H1 (cell line): ENCODE measurements at regions not wholly inside any gene's neighbourhood (a gene's known extent, or its start where the extent isn't known, plus 50 kb on each side); places are given as distances from the start of the nearest gene placed in this dataset.

Experiments
- CTCF ChIA-PET: fragments of 300-600 bp; sonication (Branson Sonifier 250); formaldehyde crosslinking; loops from one replicate; lab custom pipeline; 2021; ENCODE audit not compliant: partially characterized antibody; lab: Charles Lee
- POLR2A ChIA-PET: fragments of 300-600 bp; sonication (Branson Sonifier 250); formaldehyde crosslinking; loops from one replicate; lab custom pipeline; 2021; ENCODE audit warnings: inconsistent platforms; ENCODE audit not compliant: partially characterized antibody; lab: Charles Lee
- DNase-seq, 2 experiments: peaks; one replicate each; pipeline versions ENCODE4 v3.0.0 to v3.0.0-alpha.2; 2010 to 2022; ENCODE audit warnings: low spot score in 2 of 2, low read depth in 1 of 2, mixed read lengths in 1 of 2
- FAIRE-seq: peaks from 2 replicates; lab custom pipeline; 2011; peaks lifted over from hg19 to GRCh38; lab: Jason Lieb, UNC
- H2AFZ ChIP-seq: 2 replicates; pipeline ENCODE4 v1.8.1; 2012; ENCODE audit warnings: low read length, inconsistent platforms
- H2AK5ac ChIP-seq: 2 replicates; pipeline ENCODE4 v1.6.1; 2013; ENCODE audit warnings: low read depth, low read length
- H2BK120ac ChIP-seq: replicated peaks from 2 replicates; pipeline ENCODE3; 2013; ENCODE audit warnings: low read depth, low read length, inconsistent platforms
- H2BK12ac ChIP-seq: 2 replicates; pipeline ENCODE4 v1.6.1; 2013; ENCODE audit warnings: low read depth, low read length
- H2BK15ac ChIP-seq: 2 replicates; pipeline ENCODE4 v1.6.1; 2013; ENCODE audit warnings: low read length
- H2BK20ac ChIP-seq: 2 replicates; pipeline ENCODE4 v1.6.1; 2013; ENCODE audit warnings: low read length
- H2BK5ac ChIP-seq: 2 replicates; pipeline ENCODE4 v1.6.1; 2013; ENCODE audit warnings: low read depth, low read length
- H3K14ac ChIP-seq: 2 replicates; pipeline ENCODE4 v1.6.1; 2013; ENCODE audit warnings: inconsistent platforms; ENCODE audit not compliant: insufficient read length
- H3K18ac ChIP-seq: 2 replicates; pipeline ENCODE4 v1.6.1; 2013; ENCODE audit warnings: low read length; ENCODE audit errors: extremely low read depth
- H3K23ac ChIP-seq: 2 replicates; pipeline ENCODE4 v1.6.1; 2013; ENCODE audit warnings: inconsistent platforms; ENCODE audit not compliant: insufficient read length
- H3K23me2 ChIP-seq: 2 replicates; pipeline ENCODE4 v1.6.1; 2013; ENCODE audit warnings: low read depth, low read length
- H3K27ac ChIP-seq: 2 replicates; pipeline ENCODE4 v1.6.1; 2011; ENCODE audit warnings: low read depth, low read length, inconsistent platforms
- H3K27me3 ChIP-seq, 4 experiments: replicated peaks in 1 of 4; 1 replicate in 1 of 4; 2 replicates in 3 of 4; pipeline versions ENCODE4 v1.6.1 to v1.8.1; 2011 to 2013; ENCODE audit warnings: low read length in 3 of 4, mild to moderate bottlenecking in 3 of 4, inconsistent platforms in 2 of 4, mixed read lengths in 2 of 4, moderate library complexity in 1 of 4; ENCODE audit not compliant: control insufficient read depth in 3 of 4, insufficient read depth in 3 of 4; ENCODE audit errors: extremely low read depth in 1 of 4
- H3K36me3 ChIP-seq, 4 experiments: 2 replicates each; pipeline versions ENCODE4 v1.6.1 to v1.8.1; 2011 to 2013; ENCODE audit warnings: mild to moderate bottlenecking in 4 of 4, low read length in 3 of 4, moderate library complexity in 2 of 4, control low read depth in 1 of 4, inconsistent platforms in 1 of 4; ENCODE audit not compliant: insufficient read depth in 4 of 4, control insufficient read depth in 2 of 4
- H3K4ac ChIP-seq: replicated peaks from 2 replicates; pipeline ENCODE3; 2013; ENCODE audit warnings: low read length, low read depth, mixed read lengths, inconsistent platforms; ENCODE audit not compliant: insufficient read length
- H3K4me1 ChIP-seq, 4 experiments: replicated peaks in 1 of 4; 1 replicate in 1 of 4; 2 replicates in 3 of 4; pipeline versions ENCODE4 v1.6.1 to v1.8.1; 2011 to 2013; ENCODE audit warnings: low read length in 3 of 4, inconsistent platforms in 2 of 4, mixed read lengths in 1 of 4; ENCODE audit not compliant: insufficient read depth in 4 of 4, control insufficient read depth in 3 of 4
- H3K4me2 ChIP-seq, 2 experiments: 2 replicates each; pipeline versions ENCODE4 v1.6.1 to v1.8.1; 2011 to 2013; ENCODE audit warnings: low read depth in 2 of 2, low read length in 2 of 2, control low read depth in 1 of 2, inconsistent platforms in 1 of 2, mild to moderate bottlenecking in 1 of 2; ENCODE audit not compliant: insufficient read depth in 1 of 2
- H3K4me3 ChIP-seq, 4 experiments: fragments of 200-600, 300-600 bp in 1 of 4; sonication (generic), shearing (Covaris generic), sonication (Bioruptor Twin) in 1 of 4; 2 replicates each; pipeline versions ENCODE4 v1.5.1 to v1.8.1; 2011 to 2016; ENCODE audit warnings: low read length in 4 of 4, low read depth in 3 of 4, control low read depth in 2 of 4, inconsistent platforms in 2 of 4, mild to moderate bottlenecking in 2 of 4, mixed read lengths in 1 of 4, moderate library complexity in 1 of 4; ENCODE audit not compliant: insufficient read depth in 2 of 4; ENCODE audit errors: extremely low read depth in 1 of 4
- H3K56ac ChIP-seq: replicated peaks from 2 replicates; pipeline ENCODE3; 2013; ENCODE audit warnings: low read depth, mild to moderate bottlenecking, mixed read lengths, low read length, inconsistent platforms; ENCODE audit not compliant: insufficient read length
- H3K79me1 ChIP-seq: 2 replicates; pipeline ENCODE4 v1.6.1; 2013; ENCODE audit warnings: low read depth, low read length, control low read depth
- H3K79me2 ChIP-seq, 2 experiments: 2 replicates each; pipeline versions ENCODE4 v1.6.1 to v1.8.1; 2012 to 2013; ENCODE audit warnings: low read length in 2 of 2, mild to moderate bottlenecking in 2 of 2, inconsistent platforms in 1 of 2; ENCODE audit not compliant: insufficient read depth in 2 of 2, control insufficient read depth in 1 of 2
- H3K9ac ChIP-seq, 4 experiments: replicated peaks in 1 of 4; 1 replicate in 1 of 4; 2 replicates in 3 of 4; pipeline versions ENCODE4 v1.6.1 to v1.8.1; 2011 to 2013; ENCODE audit warnings: low read depth in 3 of 4, low read length in 3 of 4, control low read depth in 2 of 4, mild to moderate bottlenecking in 2 of 4, moderate library complexity in 2 of 4, inconsistent platforms in 1 of 4; ENCODE audit errors: extremely low read depth in 1 of 4
- H3K9me3 ChIP-seq, 2 experiments: 2 replicates each; pipeline versions ENCODE4 v1.6.1 to v1.8.1; 2012 to 2013; ENCODE audit warnings: mild to moderate bottlenecking in 2 of 2, moderate library complexity in 2 of 2, control low read depth in 1 of 2, inconsistent platforms in 1 of 2, low read depth in 1 of 2, low read length in 1 of 2, mixed read lengths in 1 of 2; ENCODE audit not compliant: insufficient read depth in 2 of 2
- H4K20me1 ChIP-seq, 2 experiments: replicated peaks in 1 of 2; 2 replicates each; pipeline versions ENCODE3 to v1.8.1; 2011 to 2013; ENCODE audit warnings: inconsistent platforms in 2 of 2, low read length in 2 of 2, mild to moderate bottlenecking in 1 of 2; ENCODE audit not compliant: insufficient read depth in 2 of 2, control insufficient read depth in 1 of 2
- H4K5ac ChIP-seq: 2 replicates; pipeline ENCODE4 v1.6.1; 2013; ENCODE audit warnings: low read length, low read depth, mixed read lengths, inconsistent platforms; ENCODE audit not compliant: insufficient read length
- H4K8ac ChIP-seq: 2 replicates; pipeline ENCODE4 v1.8.0; 2013; ENCODE audit warnings: mild to moderate bottlenecking, moderate library complexity, low read length, inconsistent platforms; ENCODE audit not compliant: insufficient read depth; ENCODE audit errors: extremely low read depth
- H4K91ac ChIP-seq: replicated peaks from 2 replicates; pipeline ENCODE3; 2013; ENCODE audit warnings: low read length, mixed read lengths, inconsistent platforms; ENCODE audit not compliant: insufficient read length
- BACH1 ChIP-seq: IDR thresholded peaks from 2 replicates; pipeline ENCODE4 v1.6.1; 2012; ENCODE audit warnings: low read length, improper control_type of control experiment
- CHD2 ChIP-seq: IDR thresholded peaks from 2 replicates; pipeline ENCODE4 v1.6.1; 2012; ENCODE audit warnings: low read length, improper control_type of control experiment
- MAFK ChIP-seq: IDR thresholded peaks from 2 replicates; pipeline ENCODE4 v1.6.1; 2012; ENCODE audit warnings: low read depth, mild to moderate bottlenecking, improper control_type of control experiment, low read length
- WGBS, 2 experiments: shearing (Covaris generic) in 1 of 2; methylation state at CpG; one replicate each; pipeline versions ENCODE4 v1.1.6 to v1.1.7; 2013 to 2015; ENCODE audit warnings: low lambda C conversion rate in 2 of 2, mixed read lengths in 2 of 2, inconsistent platforms in 1 of 2, low coverage in 1 of 2, missing lambda C conversion rate in 1 of 2; ENCODE audit not compliant: insufficient replicate concordance in 2 of 2, insufficient coverage in 1 of 2, insufficient read length in 1 of 2; ENCODE audit errors: extremely low coverage in 1 of 2, missing lambda C conversion rate in 1 of 2; 5-methylcytosine and 5-hydroxymethylcytosine counted together

DNA sequence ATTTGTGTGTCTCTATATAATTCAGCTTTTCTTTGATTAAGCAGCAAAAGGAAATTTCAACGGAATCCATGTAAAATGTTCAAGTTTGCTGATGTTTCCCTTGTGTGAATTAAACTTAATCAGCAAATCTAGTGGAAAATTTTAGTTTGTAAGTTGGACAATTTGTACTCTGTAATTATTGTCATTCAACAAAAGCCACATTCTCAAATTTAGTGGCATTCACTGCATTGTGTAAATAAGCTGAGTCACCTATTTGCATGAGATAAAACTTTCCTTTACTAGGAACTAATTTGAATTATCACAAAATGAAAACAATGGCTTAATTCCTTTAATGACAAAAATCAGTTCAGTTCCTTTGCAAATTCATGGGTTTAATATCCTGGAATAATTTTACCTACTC lies 784.2 kb upstream of the CCDC179 start:
- Histone ChIP-seq H2BK15ac (no peak overlapping the region), H3K18ac (no peak overlapping the region), H3K79me2 (no peaks in the 10 kb centered on the region), H3K36me3 (no peaks in the 10 kb centered on the region), H3K23me2 (no peaks in the 10 kb centered on the region), H4K91ac (no peak overlapping the region), H3K79me1 (no peaks in the 10 kb centered on the region), H3K14ac (no peak overlapping the region), H3K9ac (peak overlapping the region in 1 of 4 experiments; percentile 34; a peak in 1 of 7 replicates), H3K27me3 (no peaks in the 10 kb centered on the region), H2BK20ac (no peak overlapping the region), H2BK120ac (no peak overlapping the region), H4K20me1 (no peaks in the 10 kb centered on the region), H2BK12ac (no peak overlapping the region), H3K4me2 (no peak overlapping the region), H3K4me1 (peaks cover 0 to 6% (median 0%) of the 10 kb centered on the region in 4 experiments; a peak in 1 of 7 replicates), H2AFZ (no peak overlapping the region), H3K4ac (no peak overlapping the region), H3K9me3 (no peaks in the 10 kb centered on the region), H4K8ac (no peak overlapping the region), H4K5ac (peak overlapping the region; percentile 66), H3K4me3 (no peak overlapping the region), H3K56ac (no peak overlapping the region), H2AK5ac (no peak overlapping the region), H3K27ac (no peak overlapping the region), H2BK5ac (no peak overlapping the region), H3K23ac (no peak overlapping the region)
- POLR2A ChIA-PET: no interaction called here
- TF ChIP-seq BACH1: peak; percentile 73
- no peak for TF ChIP-seq CHD2
- TF ChIP-seq MAFK: peak; percentile 80
- DNase-seq: no peak
- CTCF ChIA-PET: interaction anchor here (1.5 kb wide), 1 partner anchor 26 kb away, joined by 3 read pairs; no protein-coding TSS in a partner anchor
- no peak for FAIRE-seq
- WGBS, 2 experiments: 83% methylated on average over 1 of the region's 1 CpG; no CpG with 5 or more reads in 1 of the 2 experiments
